HG03280 (cell line): ENCODE measurements at regions not wholly inside any gene's neighbourhood (a gene's known extent, or its start where the extent isn't known, plus 50 kb on each side); places are given as distances from the start of the nearest gene placed in this dataset.

ENCODE experiments used
- ATAC-seq: cut with Tn5 transposase; IDR thresholded peaks from one replicate; pipeline ENCODE4 v1.9.1; 2021; ENCODE audit warnings: mild to moderate bottlenecking, moderate library complexity; ENCODE audit not compliant: unreplicated experiment

- ATAC-seq: no peak
These were observed 163.2 kb upstream of the RPL38 start for GRCh38 chr17:74040291-74040690.

GRCh38 chr17:74040729-74041128 is 162.7 kb upstream of the RPL38 start:
- ATAC-seq: no peak

GRCh38 chr17:74041869-74042640 is 161.4 kb upstream of the RPL38 start:
- no peak for ATAC-seq

GRCh38 chr17:74042744-74043486 is 160.6 kb upstream of the RPL38 start:
- no peak for ATAC-seq

- ATAC-seq: no peak
These were observed 159.5 kb upstream of the RPL38 start for GRCh38 chr17:74043976-74044375.

GRCh38 chr17:74045608-74046280 is 157.7 kb upstream of the RPL38 start:
- ATAC-seq: no peak

GRCh38 chr17:74049167-74049966 is 154.1 kb upstream of the RPL38 start:
- no peak for ATAC-seq

GRCh38 chr17:74049967-74050458 is 153.5 kb upstream of the RPL38 start:
- no peak for ATAC-seq

- no peak for ATAC-seq
These were observed 152.1 kb upstream of the RPL38 start for GRCh38 chr17:74051348-74051747.

- no peak for ATAC-seq
These were observed 150.3 kb upstream of the RPL38 start for GRCh38 chr17:74052993-74053711.

- no peak for ATAC-seq
These were observed 149.8 kb upstream of the RPL38 start for GRCh38 chr17:74053712-74054078.

- no peak for ATAC-seq
These were observed 149.2 kb upstream of the RPL38 start for GRCh38 chr17:74054249-74054648.

- ATAC-seq: no peak
These were observed 147.8 kb upstream of the RPL38 start for GRCh38 chr17:74055508-74056160.

GRCh38 chr17:74059479-74060240 is 143.8 kb upstream of the RPL38 start:
- no peak for ATAC-seq

GRCh38 chr17:74061758-74062157 is 141.7 kb upstream of the RPL38 start:
- no peak for ATAC-seq

GRCh38 chr17:74062234-74062633 is 141.2 kb upstream of the RPL38 start:
- no peak for ATAC-seq

- ATAC-seq: no peak
These were observed 140.0 kb upstream of the RPL38 start for GRCh38 chr17:74063439-74063838.

GRCh38 chr17:74070374-74070773 is 133.1 kb upstream of the RPL38 start:
- ATAC-seq: no peak
